ENCODE measurements at regions not wholly inside any gene's neighbourhood (a gene's known extent, or its start where the extent isn't known, plus 50 kb on each side); places are given as distances from the start of the nearest gene placed in this dataset.

DNA sequence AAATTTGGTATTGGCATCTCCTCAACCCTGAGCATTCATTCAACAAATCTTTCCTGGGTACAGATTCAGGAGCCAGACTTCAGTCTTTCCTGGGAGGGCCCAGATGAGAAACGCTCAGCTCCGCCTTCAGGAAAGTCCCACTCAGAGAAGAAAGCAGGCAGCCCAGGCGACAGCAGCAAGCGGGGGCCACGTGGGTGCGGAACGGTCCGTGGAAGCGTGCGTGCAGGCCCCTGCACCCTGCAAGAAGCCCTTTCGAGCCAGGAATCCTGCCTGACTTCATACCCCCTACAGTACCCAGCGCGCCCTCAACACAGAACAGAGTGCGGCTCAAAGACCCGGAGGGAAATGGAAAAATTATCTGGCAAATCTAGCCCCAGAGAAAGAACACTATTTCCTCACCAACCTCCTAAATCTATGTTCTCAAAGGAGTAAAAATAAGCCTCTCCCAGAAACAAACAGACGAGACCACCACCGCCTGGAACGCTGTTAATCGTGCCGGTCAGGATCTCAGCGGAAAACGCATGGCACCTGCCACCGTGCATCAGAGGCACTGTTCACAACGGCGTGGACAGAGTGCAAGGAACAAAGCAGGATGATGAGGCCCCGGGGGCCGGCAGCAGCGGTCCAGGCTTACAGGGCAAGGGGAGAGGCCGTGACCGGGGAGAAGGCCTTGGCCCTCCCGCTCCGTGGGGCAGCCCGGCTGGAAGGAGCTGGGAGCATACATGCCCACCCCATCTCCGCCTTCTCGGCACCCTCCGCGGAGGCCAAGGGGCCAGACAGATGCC, 318.3 kb downstream of the EIPR1 start:
- no peak for DNase-seq

DNA sequence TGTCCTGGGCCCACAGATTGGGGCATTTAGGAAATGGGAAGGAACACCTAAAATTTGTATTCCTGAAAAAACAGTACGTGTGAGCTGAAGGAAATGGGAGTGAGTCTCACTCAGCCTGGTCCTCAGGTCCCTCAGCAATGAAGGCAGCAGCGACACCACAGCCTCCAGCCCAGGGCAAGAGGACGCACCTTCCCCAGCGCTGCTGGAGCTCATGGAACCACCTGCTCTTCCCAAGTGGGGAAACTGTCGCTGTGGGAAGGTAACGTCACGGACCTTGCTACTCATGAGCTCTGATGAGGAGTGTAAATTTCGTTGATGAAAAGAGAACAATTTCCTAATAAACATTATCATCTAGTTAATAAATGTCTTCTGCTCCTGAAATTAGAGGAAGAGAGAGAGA, 323.6 kb downstream of the EIPR1 start:
- no peak for DNase-seq

DNA sequence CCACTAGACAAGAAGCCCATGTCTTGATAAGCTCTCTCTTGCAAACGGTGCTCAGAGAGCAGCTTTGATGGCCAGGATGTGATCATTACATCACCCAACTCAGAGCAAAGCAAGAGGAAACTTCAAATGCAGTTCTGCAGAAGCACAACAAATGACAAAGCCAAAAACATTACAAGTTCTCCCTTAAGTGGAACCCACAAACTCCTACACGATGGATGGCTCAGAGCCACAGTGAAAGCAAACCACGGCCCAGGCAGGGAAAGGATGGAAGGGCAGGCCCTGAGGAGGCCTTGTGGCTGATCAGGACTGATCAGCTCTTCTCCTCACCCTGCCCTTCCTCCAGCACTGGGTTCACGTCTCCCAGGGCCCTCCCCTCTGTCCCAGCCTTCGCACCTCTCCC, 326.4 kb downstream of the EIPR1 start:
- no peak for DNase-seq

DNA sequence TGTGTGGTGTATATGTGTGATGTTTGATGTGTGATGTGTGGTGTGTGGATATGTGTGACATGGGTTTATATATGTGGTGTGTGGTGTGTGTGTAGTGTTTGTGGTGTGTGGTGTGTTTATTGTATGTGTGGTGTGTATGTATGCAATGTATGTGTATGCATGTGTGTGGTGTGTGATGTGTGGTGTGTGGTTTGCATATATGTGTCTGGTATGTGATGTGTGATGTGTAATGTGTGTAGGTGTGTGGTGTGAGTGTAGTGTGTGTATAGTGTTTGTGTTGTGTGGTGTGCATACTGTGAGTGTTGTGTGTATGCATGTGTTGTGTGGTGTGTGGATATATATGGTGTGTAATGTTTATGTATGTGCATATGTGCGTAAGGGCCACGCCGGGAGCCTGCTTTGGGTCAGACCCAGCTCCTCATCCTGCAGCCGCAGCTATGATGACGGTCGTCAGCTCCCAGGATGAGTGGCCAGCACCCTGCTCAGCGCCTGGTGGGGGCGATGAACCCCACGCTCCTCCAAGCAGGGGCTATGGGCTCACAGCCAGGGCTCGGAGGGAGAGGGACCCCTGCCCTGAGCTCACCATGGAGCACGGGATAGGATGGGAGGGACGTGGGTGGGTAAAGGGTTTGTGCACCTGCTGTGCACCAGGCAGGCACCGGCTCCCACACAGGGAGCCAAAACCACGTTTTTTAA, 331.3 kb downstream of the EIPR1 start:
- DNase-seq = no peak

DNA sequence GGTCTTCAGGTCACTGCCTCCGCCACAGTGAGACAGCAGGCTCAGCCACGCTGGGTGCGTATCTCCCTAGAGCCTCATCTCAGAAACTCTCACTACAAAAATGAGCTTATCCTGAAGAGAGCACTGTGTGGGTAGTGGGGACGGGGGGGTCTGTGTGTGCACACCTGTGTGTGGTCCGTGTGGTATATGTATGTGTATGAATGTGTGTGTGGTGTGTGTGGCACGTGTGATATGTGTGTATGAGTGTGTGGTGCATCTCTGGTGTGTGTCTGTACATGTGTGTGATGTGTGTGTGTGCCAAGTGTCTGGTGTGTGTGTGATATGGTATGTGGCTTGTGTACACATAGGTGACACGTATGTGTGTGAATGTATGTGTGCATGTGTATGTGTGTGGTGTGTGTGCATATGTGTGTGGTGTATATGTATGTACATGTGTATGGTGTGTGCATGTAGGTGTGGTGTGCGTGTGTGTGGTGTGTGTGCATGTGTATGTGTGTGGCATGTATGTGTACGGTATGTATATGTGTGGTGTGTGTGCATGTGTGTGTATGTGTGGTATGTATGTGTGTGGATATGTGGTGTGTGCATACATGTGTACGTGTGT, 332.2 kb downstream of the EIPR1 start:
- DNase-seq = no peak

DNA sequence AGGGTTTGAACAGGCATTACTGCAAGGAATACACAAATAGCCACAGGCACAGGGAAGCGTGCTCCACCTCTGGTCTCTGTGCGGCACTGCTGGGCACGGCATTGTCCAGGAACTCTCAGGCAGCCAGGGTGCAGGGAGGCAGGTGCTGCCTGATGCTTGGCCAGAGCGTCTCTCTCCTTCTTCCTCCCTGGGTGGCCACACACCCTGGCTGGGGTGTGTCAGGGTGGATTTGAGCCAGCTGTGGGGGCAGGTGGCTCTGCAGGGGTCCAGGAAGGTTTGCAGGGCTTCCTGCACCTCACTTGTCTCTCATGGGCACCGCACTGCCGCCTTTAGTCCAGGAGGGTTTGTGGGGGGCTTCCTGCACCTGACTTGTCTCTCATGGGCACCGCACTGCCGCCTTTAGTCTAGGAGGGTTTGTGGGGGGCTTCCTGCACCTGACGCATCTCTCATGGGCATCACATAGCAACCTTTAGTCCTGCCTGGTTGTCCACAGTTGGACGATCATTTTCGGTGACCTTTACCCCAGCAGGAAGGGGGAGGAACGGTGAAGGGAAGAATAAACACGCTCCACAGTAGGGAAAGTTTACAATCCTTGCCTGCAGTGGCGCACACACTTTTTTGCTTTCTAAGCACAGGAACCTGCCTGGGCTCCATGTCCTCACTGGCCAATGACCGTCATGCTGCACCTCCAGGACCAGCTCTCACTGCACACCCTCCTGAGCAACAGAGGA, 332.9 kb downstream of the EIPR1 start:
- DNase-seq = no peak

DNA sequence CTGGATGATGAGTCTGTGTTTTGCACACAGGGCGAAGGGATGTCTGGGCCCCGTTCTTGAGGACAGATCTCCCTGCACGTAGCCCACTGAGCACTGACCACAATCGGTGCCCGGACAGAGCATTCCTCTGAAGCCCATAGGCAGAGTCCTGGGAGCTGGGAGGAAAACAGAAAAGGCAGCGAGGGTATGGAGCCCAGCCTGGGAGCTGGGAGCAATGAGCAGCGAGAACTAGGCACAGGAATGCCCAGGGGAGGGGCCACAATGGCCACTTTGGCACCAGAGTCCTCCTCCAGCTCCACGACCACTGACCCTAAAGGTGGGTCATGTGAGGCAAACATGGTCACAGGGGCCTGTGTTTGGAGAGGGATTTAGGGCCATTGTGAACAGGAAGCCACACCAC, 333.9 kb downstream of the EIPR1 start:
- DNase-seq = no peak

DNA sequence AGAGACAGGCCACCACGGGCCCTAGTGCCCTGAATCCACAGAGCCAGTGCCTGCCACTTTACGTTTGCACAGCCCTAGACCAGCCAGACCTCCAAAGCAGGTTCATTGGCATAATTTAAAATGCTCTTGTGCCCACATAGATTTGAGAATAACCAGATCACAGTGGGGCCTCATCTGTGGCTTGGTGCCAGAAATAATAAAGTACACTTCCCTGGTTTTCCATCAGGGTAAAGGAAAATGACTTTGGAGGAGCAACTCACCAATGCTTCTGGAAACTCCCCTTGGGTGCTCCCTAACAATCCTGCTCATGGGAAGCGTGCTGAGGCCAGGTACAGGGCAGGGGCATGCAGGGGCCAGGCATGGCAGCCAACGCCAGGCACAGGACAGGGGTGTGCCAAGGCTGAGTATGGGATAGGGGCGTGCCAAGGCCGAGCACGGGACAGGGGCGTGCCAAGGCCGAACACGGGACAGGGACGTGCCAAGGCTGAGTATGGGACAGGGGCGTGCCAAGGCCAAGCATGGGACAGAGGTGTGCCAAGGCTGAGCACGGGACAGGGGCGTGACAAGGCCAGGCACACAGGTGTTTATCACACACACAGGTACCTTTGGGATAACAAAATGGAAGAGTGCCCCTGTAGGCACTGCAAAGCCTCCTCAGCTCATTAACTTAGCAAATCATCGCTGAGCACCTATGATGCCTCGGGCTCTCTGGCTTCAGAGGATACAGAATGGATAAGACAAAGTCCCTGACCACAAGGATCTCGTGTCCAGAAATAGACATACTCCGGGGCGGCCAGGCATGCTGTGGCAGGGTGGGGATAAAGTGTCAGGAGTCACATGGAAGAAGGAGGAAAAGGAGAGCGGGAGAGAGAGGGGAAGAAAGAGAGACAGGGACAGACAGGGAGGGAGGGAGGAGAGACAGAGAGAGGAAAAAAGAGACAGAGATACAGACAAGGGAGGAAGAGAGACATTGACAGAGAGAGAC, 334.7 kb downstream of the EIPR1 start:
- no peak for DNase-seq

DNA sequence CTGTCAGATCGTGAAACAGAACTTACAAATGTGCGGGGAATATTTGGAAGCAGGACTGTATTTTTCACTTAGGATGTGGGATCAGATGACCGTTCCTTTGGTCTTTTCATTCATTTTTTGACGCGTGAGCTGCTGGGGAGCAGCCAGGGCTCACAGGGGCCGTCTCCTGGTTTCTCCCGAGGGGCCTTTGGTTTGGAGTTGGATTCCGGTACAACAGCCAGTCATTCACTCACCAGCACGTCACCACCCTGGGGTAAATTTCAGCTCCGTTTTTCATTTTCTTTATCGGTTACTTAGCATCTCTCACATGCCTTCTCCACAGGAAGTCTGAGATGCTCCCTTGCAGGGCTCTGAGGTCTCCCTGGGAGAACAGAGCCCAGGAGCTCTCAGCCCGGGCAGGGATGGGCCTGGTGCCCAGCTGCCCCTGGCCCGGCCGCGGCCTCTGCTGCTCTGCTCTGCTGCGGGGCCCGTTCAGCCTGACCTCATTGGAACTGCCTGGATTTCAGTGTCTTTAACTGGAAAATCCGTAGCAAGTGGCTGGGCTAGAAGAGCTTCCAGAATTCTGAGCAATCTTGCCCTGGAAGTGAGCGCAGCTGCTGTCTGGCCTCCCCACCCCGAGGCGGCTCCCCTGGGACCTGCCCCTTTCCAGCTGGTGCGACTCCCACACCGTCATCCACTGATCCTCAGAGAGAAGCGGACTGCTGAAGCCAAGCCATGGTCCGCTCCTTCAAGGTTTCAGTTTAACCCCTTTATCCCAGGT, 335.6 kb downstream of the EIPR1 start:
- DNase-seq = no peak

DNA sequence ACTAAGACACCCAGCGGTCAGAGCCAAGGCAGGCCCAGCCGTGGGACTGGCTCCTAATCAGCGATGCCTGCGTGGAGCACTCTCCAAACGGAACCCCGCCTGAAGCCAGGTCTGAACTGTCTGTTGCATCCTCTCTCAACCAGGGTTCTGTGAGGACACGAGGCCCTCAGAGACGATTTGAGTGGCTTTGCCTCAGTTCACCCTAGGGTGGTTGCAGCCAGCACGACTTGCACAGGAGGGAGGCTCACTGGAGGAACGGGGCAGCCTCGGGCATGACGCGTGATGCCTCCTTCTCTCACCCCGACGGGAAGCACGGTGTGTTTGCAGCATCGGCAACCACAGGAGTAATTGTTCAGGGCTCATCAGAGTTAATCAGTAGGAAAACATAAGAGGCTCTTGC, 336.4 kb downstream of the EIPR1 start:
- no peak for DNase-seq

DNA sequence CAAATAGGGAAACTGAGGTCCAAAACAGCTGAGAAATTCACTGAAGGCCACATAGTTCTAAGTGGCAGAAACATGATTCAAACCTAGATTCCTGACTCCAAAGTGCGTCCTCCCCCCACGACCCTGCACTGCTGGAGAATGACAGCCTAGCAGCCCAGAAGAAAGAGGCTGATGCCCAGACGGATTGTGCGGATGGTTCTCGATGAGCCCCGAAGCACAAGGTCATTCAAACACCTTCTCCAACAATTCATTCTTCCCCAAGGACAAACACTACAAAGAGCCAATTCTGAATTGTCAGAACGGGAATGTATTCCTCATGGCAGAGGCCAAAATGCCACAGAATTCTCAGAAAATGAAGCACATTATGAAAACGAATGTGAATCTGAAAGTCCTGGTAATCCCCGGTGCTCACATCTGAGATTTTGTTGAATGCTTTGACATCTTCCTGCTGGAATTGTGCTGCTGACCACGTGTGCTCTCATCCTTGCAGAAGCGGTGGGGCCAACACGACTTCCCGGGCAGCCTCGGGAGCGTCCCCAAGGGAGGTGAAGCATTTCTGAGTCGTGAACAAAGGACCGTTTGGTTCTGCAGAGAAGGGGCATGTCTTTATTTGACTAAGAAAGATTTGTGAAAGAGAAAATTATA, 337.0 kb downstream of the EIPR1 start:
- DNase-seq = no peak

DNA sequence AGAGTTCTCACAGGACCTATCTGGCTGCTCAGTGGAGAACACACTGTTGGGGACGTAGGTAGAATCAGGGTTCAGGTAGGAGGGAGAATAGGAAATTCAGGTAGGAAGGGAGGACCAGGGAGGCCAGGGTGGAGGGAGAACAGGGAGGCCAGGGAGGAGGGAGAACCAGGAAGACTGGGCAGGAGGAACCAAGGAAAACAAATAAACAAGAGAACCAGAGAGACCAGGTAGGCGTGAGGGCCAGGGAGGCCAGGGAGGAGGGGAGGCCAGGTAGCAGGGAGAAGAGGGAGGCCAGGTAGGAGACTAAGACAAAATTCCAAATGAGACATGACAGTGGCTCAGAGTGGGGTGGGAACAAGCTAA, 337.6 kb downstream of the EIPR1 start:
- DNase-seq = no peak

DNA sequence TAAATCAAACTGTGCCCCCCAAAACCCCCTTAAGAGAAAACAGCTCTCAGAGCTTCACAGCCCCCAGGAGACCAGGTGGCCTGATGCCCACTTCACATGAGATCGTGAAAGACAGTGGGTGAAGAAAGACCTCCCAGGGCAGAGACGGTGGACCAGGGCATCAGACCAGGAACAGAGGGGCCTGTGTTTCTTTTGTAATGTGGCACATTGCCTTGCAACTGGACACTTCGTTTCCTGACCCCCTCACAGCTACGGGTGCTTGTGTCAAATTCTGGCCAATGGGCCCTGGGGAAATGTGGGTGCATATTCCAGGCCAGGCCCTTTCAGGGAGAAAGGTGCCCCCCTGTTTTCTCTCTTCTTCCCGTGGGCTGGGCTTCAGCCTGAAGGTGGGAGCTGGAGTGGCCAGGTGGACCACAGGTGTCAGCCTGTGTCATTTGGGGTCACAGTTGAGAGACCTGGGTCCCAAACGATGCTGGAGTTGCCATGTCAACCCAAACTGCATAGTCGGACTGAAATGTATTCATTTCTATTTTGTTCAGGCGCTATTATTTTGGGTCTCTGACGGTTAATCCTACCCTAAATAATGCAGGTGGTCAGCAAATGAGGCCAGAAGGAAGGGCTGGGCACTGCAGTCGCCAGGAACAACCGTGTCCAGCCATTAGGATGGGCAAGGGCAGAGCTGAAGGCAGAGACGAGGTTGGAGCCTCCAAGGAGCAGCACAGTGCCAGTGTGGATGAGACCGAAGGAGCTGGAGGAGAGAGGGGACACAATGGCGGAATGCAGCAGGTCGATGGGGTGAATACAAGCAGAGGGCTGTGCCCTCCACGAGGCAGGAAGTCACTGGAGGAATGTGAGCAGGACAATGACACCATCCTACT, 338.2 kb downstream of the EIPR1 start:
- no peak for DNase-seq

DNA sequence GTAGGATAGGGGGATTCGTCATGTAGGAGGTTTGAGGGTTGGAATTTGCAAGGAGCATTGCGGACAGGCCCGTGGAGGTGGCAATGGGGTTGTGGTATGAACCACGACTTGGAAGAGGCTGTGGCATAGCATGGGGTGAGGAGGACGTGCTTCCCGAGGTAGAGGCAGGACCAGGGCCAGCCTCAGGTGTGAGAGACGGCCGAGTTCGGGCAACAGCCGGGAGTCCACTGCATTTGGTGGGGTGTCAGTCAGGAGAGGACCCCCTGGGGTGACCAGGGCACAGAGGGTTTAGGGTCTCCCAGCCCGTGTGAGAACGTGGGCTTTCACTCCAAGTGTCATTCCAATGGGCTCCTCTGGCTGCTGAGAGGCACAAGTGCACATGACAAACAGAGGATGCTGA, 339.0 kb downstream of the EIPR1 start:
- DNase-seq = no peak

DNA sequence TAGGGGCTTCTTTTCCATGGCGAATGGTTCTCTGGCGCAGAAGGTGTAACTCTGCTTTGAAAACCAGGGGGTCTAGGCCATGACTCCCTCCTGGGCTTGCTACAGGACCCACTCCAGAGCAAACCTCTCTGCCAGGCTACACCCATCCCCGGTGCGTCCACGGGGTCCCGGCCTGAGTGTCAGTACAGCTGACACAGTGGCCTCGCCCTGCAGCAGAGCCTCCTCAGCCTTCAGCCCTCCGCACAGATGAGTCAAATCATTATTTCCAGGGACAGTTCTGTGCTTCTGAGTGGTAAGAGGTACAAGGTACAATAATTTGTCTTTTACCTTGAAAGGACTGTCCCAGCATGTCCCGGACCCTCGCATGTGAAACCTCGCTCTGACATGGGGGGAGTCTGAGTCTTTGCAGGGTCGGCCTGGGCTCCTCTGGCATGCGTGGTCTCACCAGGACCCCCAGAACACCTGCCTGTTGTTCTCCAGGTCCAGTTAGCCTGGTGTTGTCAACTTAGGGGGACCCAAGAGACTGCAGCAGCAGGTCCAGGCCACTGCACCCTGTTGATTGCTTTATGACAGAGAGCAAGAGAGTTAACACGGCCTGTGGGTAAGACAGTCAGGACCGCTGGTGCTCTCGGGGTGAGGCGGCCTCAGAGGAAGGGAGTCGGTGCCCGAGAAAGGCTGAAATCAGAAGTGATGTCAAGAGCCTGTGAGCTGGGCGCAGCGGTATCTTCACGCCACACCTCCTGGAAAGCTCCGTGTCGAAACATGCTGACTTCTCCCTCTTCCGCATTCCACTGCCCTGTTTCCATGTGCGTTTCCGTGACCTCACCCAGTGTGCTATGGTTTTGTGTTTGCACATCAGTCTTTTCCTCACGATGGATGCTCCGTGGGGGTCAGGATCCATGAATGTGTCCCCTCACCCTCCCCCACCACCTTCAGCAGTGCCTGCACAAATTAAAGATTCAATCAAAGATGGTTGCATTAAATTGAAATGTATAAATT, 340.1 kb downstream of the EIPR1 start:
- no peak for DNase-seq

DNA sequence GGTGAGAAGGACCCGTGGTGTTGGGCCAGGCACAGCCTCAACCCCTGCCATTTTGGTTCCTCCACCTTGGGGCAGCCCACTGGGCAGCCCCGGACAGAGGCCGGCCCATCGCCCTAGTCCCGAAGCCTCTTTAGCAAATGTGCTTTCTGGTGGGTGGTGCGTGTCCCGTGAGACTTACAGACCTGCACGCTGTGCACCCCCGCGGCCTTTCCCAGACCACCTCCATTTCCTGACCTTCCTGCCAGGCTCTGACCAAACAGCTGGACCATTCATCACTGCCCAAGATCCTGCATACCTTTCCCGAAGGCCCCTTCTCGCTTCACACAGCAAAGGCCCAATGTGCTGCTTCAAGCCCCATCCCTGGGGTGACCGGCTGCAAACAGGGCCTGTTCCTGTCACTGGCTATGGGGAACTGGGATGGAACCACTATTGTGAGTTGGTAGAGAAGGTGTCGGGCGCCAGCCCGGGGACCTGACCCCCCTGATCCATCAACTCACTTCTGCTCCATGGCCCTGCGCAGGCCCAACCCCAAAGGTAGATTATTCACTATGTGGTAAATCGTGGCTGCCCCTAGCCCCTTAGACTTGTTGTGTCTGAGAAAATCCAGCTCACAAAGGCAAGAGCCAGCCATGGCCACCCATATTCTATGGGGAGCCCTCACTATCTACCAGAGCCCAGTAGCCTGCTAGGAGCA, 341.0 kb downstream of the EIPR1 start:
- no peak for DNase-seq

DNA sequence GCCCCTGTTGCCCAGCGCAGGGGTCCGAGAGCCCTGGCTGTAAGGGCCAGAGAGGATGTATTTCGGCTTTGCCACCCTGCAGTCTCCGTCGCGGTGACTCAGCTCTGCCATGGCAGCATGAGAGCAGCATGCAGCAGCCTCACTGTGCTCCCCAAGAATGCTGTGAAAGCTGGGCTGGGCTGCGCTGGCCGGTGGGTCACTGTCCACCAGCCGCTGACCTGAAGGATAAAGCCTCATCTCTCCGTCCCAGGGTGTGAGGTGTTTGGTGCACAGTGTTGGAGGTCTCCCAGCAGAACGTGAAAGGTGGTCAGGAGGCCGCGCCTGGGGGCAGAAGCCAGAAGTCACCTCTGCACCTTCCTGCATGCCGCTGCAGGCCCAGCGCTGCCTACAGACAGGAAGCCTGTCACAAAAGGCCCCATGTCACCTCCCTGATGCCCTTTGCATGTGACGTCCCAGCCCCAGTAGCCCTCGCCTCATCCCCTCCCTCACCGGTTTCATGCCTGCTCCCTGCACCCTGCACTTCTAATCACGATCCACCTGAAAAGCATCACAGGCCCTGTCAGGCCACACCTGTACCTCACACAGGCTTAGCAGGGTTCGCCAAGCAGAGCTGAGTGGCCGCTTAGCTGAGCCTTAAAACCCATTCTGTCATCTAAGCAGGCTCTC, 342.1 kb downstream of the EIPR1 start:
- no peak for DNase-seq

DNA sequence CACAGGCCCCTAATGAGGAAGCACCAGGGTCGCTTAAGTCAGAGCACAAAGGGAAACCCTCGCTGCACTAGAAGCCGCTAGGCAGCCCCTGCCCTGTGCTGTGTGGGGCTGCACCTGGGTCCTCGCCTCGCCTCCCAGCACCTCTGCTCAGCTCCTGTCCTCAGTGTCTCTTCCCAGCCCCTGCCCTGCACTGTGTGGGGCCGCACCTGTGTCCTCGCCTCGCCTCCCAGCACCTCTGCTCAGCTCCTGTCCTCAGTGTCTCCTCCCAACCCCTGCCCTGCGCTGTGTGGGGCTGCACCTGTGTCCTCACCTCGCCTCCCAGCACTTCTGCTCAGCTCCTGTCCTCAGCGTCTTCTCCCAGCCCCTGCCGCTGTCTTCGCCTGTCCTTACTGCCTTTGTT, 342.8 kb downstream of the EIPR1 start:
- no peak for DNase-seq

All from NCI-H1105 (cell line).